Mesenchymal stem cell (in vitro differentiated cells and primary cell): ENCODE measurements at regions not wholly inside any gene's neighbourhood (a gene's known extent, or its start where the extent isn't known, plus 50 kb on each side); places are given as distances from the start of the nearest gene placed in this dataset.

ENCODE experiments used
- DNase-seq: peaks from one replicate; pipeline ENCODE4 v3.0.0-alpha.2; 2013
- H2AFZ ChIP-seq: one replicate; pipeline ENCODE4 v1.6.1; 2013; ENCODE audit warnings: low read depth, mild to moderate bottlenecking, control low read depth, inconsistent platforms, low read length, moderate library complexity
- H2AK5ac ChIP-seq: 2 replicates; pipeline ENCODE4 v1.6.1; 2013; ENCODE audit warnings: low read length, moderate library complexity, mild to moderate bottlenecking, inconsistent platforms; ENCODE audit not compliant: severe bottlenecking
- H2BK120ac ChIP-seq: one replicate; pipeline ENCODE4 v1.6.1; 2013; ENCODE audit warnings: low read depth, mild to moderate bottlenecking, inconsistent platforms, low read length, moderate library complexity
- H2BK12ac ChIP-seq, 2 experiments: one replicate each; pipeline ENCODE4 v1.6.1; 2013; ENCODE audit warnings: inconsistent platforms in 2 of 2, low read length in 2 of 2, mild to moderate bottlenecking in 2 of 2, moderate library complexity in 2 of 2, control low read depth in 1 of 2
- H2BK15ac ChIP-seq: one replicate; pipeline ENCODE4 v1.6.1; 2013; ENCODE audit warnings: mild to moderate bottlenecking, low read depth, inconsistent platforms; ENCODE audit not compliant: poor library complexity, severe bottlenecking
- H2BK5ac ChIP-seq: 2 replicates; pipeline ENCODE4 v1.6.1; 2013; ENCODE audit warnings: low read depth, mild to moderate bottlenecking, low read length, control low read depth, inconsistent platforms; ENCODE audit not compliant: poor library complexity, severe bottlenecking
- H3K14ac ChIP-seq, 2 experiments: one replicate each; pipeline ENCODE4 v1.6.1; 2013; ENCODE audit warnings: inconsistent platforms in 2 of 2, low read length in 2 of 2, control low read depth in 1 of 2, mild to moderate bottlenecking in 1 of 2, moderate library complexity in 1 of 2
- H3K18ac ChIP-seq, 2 experiments: one replicate each; pipeline ENCODE4 v1.6.1; 2013; ENCODE audit warnings: inconsistent platforms in 2 of 2, low read length in 2 of 2, control low read depth in 1 of 2, low read depth in 1 of 2, mild to moderate bottlenecking in 1 of 2
- H3K23ac ChIP-seq, 2 experiments: one replicate each; pipeline ENCODE4 v1.6.1; 2013; ENCODE audit warnings: inconsistent platforms in 2 of 2, low read length in 2 of 2, mild to moderate bottlenecking in 2 of 2, moderate library complexity in 2 of 2, control low read depth in 1 of 2
- H3K27ac ChIP-seq: 2 replicates; pipeline ENCODE4 v1.5.1; 2013; ENCODE audit warnings: mild to moderate bottlenecking, moderate library complexity, low read length, control low read depth, inconsistent platforms; ENCODE audit not compliant: poor library complexity, severe bottlenecking
- H3K27me3 ChIP-seq, 2 experiments: 2 replicates each; pipeline versions ENCODE4 v1.6.1 to v1.7.0; 2013; ENCODE audit warnings: low read length in 2 of 2, mild to moderate bottlenecking in 2 of 2, moderate library complexity in 2 of 2, control low read depth in 1 of 2, inconsistent platforms in 1 of 2; ENCODE audit not compliant: control insufficient read depth in 1 of 2, insufficient read depth in 1 of 2
- H3K36me3 ChIP-seq, 2 experiments: 2 replicates each; pipeline versions ENCODE4 v1.6.1 to v1.7.0; 2013; ENCODE audit warnings: low read length in 2 of 2, control low read depth in 1 of 2, inconsistent platforms in 1 of 2, low read depth in 1 of 2, mild to moderate bottlenecking in 1 of 2; ENCODE audit not compliant: insufficient read depth in 2 of 2, control insufficient read depth in 1 of 2
- H3K4ac ChIP-seq, 2 experiments: one replicate each; pipeline ENCODE4 v1.6.1; 2013; ENCODE audit warnings: inconsistent platforms in 2 of 2, low read length in 2 of 2, mild to moderate bottlenecking in 2 of 2, moderate library complexity in 2 of 2, control low read depth in 1 of 2, low read depth in 1 of 2
- H3K4me1 ChIP-seq: 2 replicates; pipeline ENCODE4 v1.6.1; 2013; ENCODE audit warnings: low read depth, low read length, control low read depth; ENCODE audit not compliant: control insufficient read depth, insufficient read depth
- H3K4me2 ChIP-seq: 2 replicates; pipeline ENCODE4 v1.6.1; 2013; ENCODE audit warnings: low read length, mild to moderate bottlenecking, inconsistent platforms; ENCODE audit not compliant: poor library complexity, severe bottlenecking
- H3K4me3 ChIP-seq, 2 experiments: 2 replicates each; pipeline versions ENCODE4 v1.5.1 to v1.7.0; 2013; ENCODE audit warnings: low read length in 2 of 2, mild to moderate bottlenecking in 2 of 2, control low read depth in 1 of 2, low read depth in 1 of 2; ENCODE audit not compliant: insufficient read depth in 1 of 2
- H3K79me1 ChIP-seq: replicated peaks from 2 replicates; pipeline ENCODE4 v1.6.1; 2013; ENCODE audit warnings: mild to moderate bottlenecking, control low read depth, low read length, inconsistent platforms; ENCODE audit not compliant: poor library complexity, severe bottlenecking
- H3K9ac ChIP-seq: 2 replicates; pipeline ENCODE4 v1.7.0; 2013; ENCODE audit warnings: mild to moderate bottlenecking, low read length, moderate library complexity
- H3K9me3 ChIP-seq: 2 replicates; pipeline ENCODE4 v1.7.0; 2013; ENCODE audit warnings: mild to moderate bottlenecking, low read length; ENCODE audit not compliant: control insufficient read depth
- H4K8ac ChIP-seq: one replicate; pipeline ENCODE4 v1.6.1; 2013; ENCODE audit warnings: inconsistent platforms, mild to moderate bottlenecking, low read length, moderate library complexity
- H4K91ac ChIP-seq: one replicate; pipeline ENCODE4 v1.6.1; 2013; ENCODE audit warnings: mild to moderate bottlenecking, low read length, inconsistent platforms
- WGBS: methylation state at CpG from one replicate; pipeline ENCODE4 v1.1.7; 2013; ENCODE audit warnings: mixed read lengths; 5-methylcytosine and 5-hydroxymethylcytosine counted together

GRCh38 chr7:132647311-132647710, 71.0 kb upstream of the PLXNA4 start:
- no peaks in the 10 kb centered on the region for H3K9me3 ChIP-seq
- no peak overlapping the region for H3K4me2 ChIP-seq
- no peak overlapping the region for H2AK5ac ChIP-seq
- no peak for DNase-seq
- no peak overlapping the region for H2BK120ac ChIP-seq
- no peak overlapping the region for H2BK5ac ChIP-seq
- H3K79me1 ChIP-seq: no peaks in the 10 kb centered on the region
- WGBS: 98% methylated on average over 1 of the region's 1 CpG
- no peak overlapping the region for H3K4me3 ChIP-seq
- H3K4me1 ChIP-seq: peaks cover 4% of the 10 kb centered on the region
- no peak overlapping the region for H3K4ac ChIP-seq
- no peak overlapping the region for H3K23ac ChIP-seq
- H3K18ac ChIP-seq: no peak overlapping the region
- H4K8ac ChIP-seq: no peak overlapping the region
- no peaks in the 10 kb centered on the region for H3K36me3 ChIP-seq
- no peak overlapping the region for H3K9ac ChIP-seq
- H4K91ac ChIP-seq: no peak overlapping the region
- H3K27ac ChIP-seq: no peak overlapping the region
- no peak overlapping the region for H2BK12ac ChIP-seq
- no peak overlapping the region for H3K14ac ChIP-seq
- no peak overlapping the region for H2BK15ac ChIP-seq
- no peak overlapping the region for H2AFZ ChIP-seq
- peaks cover 0 to 12% of the 10 kb centered on the region in 2 experiments for H3K27me3 ChIP-seq

DNA sequence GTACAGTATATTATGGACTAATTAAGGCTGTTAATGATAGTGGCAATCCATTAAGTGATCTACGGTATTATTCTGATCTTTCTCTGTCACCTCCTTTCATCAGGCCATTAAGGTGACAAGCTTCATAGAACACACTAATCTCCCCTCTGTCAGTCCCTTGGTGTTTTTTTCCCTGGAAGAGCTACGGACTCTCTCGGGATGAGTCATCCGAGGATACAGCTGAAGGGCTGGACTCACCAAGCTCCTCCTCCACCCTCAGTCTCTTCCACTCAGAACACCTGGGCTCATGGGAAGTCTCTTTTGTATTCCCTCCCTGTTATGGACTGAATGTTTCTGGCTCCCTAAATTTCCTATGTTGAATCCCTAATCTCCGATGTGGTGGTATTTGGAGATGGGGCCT, 69.8 kb upstream of the PLXNA4 start:
- H3K36me3 ChIP-seq: no peaks in the 10 kb centered on the region
- H2AK5ac ChIP-seq: no peak overlapping the region
- H2AFZ ChIP-seq: no peak overlapping the region
- no peak overlapping the region for H4K91ac ChIP-seq
- H3K9ac ChIP-seq: no peak overlapping the region
- H3K27ac ChIP-seq: no peak overlapping the region
- H3K18ac ChIP-seq: no peak overlapping the region
- DNase-seq: no peak
- H3K9me3 ChIP-seq: no peaks in the 10 kb centered on the region
- 79% methylated on average over 5 of the region's 5 CpGs for WGBS
- H2BK15ac ChIP-seq: no peak overlapping the region
- no peak overlapping the region for H2BK120ac ChIP-seq
- no peak overlapping the region for H3K23ac ChIP-seq
- H3K4ac ChIP-seq: no peak overlapping the region
- H3K14ac ChIP-seq: no peak overlapping the region
- no peak overlapping the region for H4K8ac ChIP-seq
- no peak overlapping the region for H3K4me2 ChIP-seq
- no peak overlapping the region for H2BK5ac ChIP-seq
- peaks cover 4% of the 10 kb centered on the region for H3K4me1 ChIP-seq
- H3K79me1 ChIP-seq: no peaks in the 10 kb centered on the region
- peaks cover 0 to 12% of the 10 kb centered on the region in 2 experiments for H3K27me3 ChIP-seq
- no peak overlapping the region for H2BK12ac ChIP-seq
- H3K4me3 ChIP-seq: no peak overlapping the region

- peaks cover 0 to 12% of the 10 kb centered on the region in 2 experiments for H3K27me3 ChIP-seq
- no peak overlapping the region for H2BK120ac ChIP-seq
- no peak overlapping the region for H3K4ac ChIP-seq
- H3K18ac ChIP-seq: no peak overlapping the region
- no peak overlapping the region for H3K14ac ChIP-seq
- H3K9me3 ChIP-seq: no peaks in the 10 kb centered on the region
- 39% methylated on average over 5 of the region's 5 CpGs for WGBS
- H2AFZ ChIP-seq: no peak overlapping the region
- no peak overlapping the region for H2BK12ac ChIP-seq
- no peaks in the 10 kb centered on the region for H3K36me3 ChIP-seq
- no peak overlapping the region for H3K4me2 ChIP-seq
- H3K27ac ChIP-seq: no peak overlapping the region
- no peak overlapping the region for H3K9ac ChIP-seq
- no peak overlapping the region for H4K8ac ChIP-seq
- no peak overlapping the region for H2BK5ac ChIP-seq
- DNase-seq: no peak
- no peak overlapping the region for H2AK5ac ChIP-seq
- no peaks in the 10 kb centered on the region for H3K4me1 ChIP-seq
- H3K79me1 ChIP-seq: no peaks in the 10 kb centered on the region
- H3K4me3 ChIP-seq: no peak overlapping the region
- no peak overlapping the region for H4K91ac ChIP-seq
- H2BK15ac ChIP-seq: no peak overlapping the region
- no peak overlapping the region for H3K23ac ChIP-seq
Observed at GRCh38 chr7:132643302-132643701, 67.0 kb upstream of the PLXNA4 start.

DNA sequence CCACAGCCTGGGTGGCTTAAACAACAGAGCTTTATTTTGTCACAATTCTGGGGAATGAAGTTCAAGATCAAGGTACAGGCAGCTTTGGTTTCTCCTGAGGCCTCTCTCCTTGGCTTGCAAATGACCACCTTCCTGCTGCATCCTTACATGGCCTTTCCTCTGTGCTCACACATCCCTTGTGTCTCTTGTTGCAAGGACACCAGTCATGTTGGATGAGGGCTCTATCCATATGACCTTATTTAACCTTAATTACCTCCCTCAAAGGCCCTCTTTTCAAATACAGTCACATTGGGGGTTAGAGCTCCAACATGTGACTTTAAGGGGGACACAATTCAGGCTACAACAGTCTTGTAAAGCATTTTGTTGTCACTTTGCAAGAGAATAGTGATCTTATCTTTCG, 65.0 kb upstream of the PLXNA4 start:
- no peak overlapping the region for H3K9ac ChIP-seq
- peaks cover 0 to 25% of the 10 kb centered on the region in 2 experiments for H3K27me3 ChIP-seq
- no peak overlapping the region for H2BK120ac ChIP-seq
- no peak overlapping the region for H3K4ac ChIP-seq
- H3K4me2 ChIP-seq: no peak overlapping the region
- no peak overlapping the region for H3K14ac ChIP-seq
- no peak overlapping the region for H4K91ac ChIP-seq
- no peak overlapping the region for H3K27ac ChIP-seq
- no peaks in the 10 kb centered on the region for H3K79me1 ChIP-seq
- H4K8ac ChIP-seq: no peak overlapping the region
- H2AK5ac ChIP-seq: no peak overlapping the region
- H2AFZ ChIP-seq: no peak overlapping the region
- H3K18ac ChIP-seq: no peak overlapping the region
- no peaks in the 10 kb centered on the region for H3K4me1 ChIP-seq
- no CpG with 5 or more reads among the region's 1 CpG for WGBS
- H2BK15ac ChIP-seq: no peak overlapping the region
- no peaks in the 10 kb centered on the region for H3K36me3 ChIP-seq
- no peak overlapping the region for H2BK12ac ChIP-seq
- no peak for DNase-seq
- H3K23ac ChIP-seq: no peak overlapping the region
- H3K9me3 ChIP-seq: no peaks in the 10 kb centered on the region
- no peak overlapping the region for H2BK5ac ChIP-seq
- H3K4me3 ChIP-seq: no peak overlapping the region
